ENCODE measurements at regions not wholly inside any gene's neighbourhood (a gene's known extent, or its start where the extent isn't known, plus 50 kb on each side); places are given as distances from the start of the nearest gene placed in this dataset.

DNA sequence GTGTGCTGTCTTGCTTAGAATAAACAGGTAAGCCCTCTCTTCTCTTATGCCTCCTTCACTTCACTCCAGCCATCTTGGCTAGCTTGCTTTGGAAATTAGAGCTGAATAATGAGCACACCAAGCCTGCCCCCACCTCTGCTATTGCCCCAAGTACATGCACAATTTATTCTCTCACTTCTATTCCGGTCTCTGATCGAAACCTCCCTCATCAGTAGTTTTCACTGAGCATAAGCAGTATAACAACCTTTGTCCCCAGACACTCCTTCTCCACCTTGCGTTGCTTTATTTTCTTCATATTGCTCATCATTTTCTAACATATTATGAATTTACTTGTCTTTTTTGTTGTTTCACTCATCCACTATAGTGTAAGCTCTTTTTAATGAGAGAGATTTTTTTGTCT lies 253.4 kb downstream of the GXYLT1 start:
- no peak for DNase-seq (ENCODE audit: low read depth in 2 of 2)

DNA sequence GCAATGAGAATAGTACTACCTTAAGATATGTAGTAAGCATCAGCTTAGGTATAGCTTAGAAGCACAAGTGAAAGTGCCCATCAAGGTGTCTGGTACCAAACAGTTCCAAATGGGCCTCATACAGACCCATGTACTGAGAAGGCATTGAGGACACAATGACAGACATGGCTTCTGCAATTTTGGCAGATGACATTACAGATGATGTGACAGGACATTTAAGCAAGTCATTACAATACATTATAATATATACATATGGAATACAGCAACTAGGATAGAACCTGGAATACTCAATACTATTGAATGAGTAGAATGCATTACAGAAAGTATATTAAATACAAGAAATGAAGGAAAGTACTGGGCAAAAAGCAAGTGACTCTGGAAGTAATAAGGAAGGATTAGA lies 256.4 kb downstream of the GXYLT1 start:
- DNase-seq (ENCODE audit: low read depth in 2 of 2): no peak

DNA sequence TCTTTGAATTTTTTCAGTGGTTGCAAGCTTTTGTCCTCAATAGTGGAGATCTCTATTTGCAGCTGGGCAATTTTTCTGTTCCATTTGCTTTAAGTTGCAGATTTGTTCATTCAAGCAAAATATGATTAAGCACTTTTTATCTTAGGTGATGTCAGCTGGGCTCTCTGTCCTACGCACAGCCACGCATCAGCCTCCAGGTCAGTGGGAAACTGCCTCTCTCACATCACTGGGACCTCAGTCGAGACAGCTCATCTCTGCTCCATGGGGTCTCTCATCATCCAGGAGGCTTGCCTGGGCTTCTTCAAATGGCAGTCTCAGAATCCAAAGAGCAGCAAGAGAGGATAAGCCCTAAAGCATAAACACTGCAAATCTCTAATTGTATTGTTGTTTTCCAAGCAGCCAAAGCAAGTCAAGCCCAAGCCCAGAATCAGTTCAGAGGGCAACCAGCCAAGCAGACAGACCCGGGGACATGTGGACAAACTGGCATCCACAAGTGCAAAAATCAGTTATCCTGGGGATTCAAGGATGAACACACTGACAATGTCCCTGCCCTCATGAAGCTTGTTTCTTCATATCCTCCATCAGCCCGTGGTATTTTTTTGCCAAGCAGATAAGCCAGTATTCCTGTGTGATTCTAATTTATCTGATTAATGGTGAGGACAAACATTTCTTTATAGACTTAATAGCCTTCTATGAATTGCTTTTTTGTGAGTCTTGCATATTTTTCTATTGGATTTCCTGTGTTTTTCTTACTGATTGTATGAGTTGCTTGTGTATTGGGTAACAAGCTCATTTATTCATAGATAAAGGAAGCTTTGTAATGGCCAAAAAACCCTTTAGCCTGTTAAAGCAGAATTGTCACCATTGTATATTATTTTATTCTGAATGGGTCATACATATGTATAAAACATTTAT lies 262.5 kb downstream of the GXYLT1 start:
- no peak for DNase-seq (ENCODE audit: low read depth in 2 of 2)

DNA sequence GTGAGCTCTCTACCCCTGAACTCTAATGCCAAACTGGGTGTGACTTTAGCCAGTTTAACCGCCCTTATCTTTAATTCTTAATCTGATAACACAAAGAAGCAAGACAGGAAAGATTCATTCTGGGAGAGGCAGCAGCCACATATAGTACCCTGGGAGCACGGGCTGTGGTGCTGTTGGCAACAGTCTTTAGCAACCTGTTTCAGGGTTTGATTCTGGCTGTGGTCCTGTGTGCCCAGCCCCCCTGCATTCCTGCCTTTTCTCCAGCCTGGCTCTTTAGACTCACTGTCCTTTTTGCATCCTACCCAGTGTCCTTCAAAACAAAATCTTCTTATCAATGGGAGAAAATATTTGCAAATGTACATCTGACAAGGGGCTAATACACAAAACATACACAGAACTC lies 275.2 kb downstream of the GXYLT1 start:
- no peak for DNase-seq (ENCODE audit: low read depth in 2 of 2)

DNA sequence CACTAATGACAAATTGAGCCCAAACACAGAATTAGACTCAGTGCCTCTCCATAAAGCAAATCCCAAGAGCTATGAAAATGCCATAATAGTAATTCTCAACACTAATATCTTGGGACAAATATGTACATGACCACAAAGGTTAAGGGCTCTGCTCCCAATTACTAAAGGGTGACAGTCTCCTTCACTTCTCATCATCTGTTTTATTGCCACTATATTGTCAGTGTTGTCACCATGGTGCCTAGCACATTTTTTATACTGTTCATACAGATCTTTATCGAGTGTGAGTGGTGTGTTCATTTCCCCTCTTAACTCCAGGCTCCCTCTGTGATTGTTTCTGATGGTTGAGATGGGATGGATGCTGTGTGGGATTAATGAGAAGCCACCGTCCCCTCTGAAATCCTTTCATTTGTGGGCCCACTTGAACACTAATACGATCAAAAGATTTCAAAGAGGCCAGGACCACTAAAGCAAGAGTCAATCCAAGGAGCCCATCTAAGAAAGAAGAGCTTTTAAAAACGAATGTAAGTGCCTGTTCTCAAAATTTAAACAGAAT lies 277.7 kb downstream of the GXYLT1 start:
- DNase-seq (ENCODE audit: low read depth in 2 of 2): no peak

DNA sequence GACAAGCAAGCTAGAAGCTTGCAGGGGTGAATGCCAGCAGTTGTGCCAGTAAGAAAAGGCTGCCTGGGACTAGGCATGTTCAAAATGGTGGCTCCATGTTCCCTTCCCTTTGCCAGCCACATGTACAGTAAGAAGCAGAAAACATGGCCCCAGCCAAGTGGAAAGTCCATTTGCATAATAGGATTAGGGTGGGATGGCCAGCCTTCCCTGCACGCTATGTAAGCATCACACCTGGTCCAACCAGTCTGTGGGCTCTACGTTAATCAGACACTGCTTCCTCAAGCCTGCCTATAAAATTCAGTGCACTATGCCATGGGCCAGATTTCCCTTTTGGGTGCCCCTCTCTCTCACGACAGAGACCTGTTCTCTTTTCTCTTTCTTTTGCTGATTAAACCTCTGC lies 288.4 kb downstream of the GXYLT1 start:
- no peak for DNase-seq (ENCODE audit: low read depth in 2 of 2)

DNA sequence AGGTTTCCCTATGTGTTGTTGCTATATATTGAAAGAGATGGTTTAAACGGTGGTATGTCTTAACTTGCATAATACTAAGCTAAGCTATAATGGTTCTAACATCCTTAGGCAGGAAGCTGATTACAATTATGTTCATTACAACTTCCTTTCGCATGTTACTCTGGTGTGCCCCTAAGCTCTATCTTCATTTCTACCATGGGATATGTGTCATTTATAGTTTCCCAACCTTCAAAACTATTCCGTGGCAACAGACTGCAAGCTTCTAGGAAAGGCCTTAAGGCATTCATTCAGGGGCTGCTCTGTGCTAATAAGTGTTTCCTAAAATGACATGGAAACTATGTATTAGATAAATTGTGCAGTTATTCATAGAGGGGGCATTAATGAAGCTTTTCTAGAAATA lies 294.6 kb downstream of the GXYLT1 start:
- no peak for DNase-seq (ENCODE audit: low read depth in 2 of 2)

DNA sequence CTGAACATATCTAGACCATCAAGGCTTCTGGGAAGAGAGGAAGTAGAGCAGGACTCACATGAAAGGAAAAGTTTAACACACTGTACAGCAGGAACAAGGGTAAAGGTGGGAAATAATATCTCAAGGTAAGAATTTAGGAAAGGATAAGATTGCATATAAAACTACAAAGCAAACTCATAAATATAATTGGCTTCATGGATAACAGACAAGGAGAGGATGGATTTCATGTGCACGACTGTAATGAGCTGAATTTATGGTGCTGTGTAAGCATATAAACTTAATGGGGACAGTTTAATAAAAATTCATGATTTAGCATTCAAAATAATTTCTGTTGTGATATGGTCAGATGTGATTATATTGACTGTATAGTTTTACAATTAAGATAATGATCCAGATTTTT lies 298.0 kb downstream of the GXYLT1 start:
- DNase-seq (ENCODE audit: low read depth in 2 of 2): no peak

DNA sequence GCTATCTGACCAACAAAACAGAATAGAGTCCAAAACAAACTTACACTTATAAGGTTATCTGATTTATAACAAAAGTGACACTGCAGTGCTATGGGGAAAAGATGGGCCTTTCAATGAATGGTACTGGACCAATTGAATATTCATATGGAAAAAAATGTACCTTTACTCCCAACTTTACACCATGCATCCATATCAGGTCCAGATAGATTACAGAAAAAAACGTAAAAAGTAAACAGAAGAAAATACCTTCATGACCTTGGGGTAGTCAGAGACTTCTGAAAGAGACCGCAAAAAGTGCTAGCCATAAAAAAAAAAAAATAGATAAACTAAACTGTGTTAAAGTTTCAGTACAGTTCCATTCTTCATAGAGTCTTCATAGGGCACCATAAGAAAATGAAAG lies 308.3 kb downstream of the GXYLT1 start:
- DNase-seq (ENCODE audit: low read depth in 2 of 2): no peak

DNA sequence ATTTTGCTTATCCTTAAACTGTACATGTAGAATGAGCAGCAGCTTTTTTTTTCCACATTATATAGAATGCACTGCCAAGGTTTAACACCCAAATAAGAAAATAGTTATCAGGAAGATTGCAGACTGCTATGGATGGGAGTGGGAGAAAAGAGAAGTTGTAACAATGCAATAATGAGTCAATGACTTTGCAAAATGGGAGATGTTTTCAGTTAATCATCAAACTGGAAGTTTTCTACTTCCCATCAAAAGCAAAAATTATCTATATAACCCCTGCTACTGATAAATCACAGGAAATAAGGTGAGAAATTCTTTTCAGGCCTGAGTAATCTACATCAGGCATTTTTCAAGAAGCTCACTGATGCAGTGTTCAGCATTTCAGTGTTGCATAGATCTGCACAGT lies 309.1 kb downstream of the GXYLT1 start:
- no peak for DNase-seq (ENCODE audit: low read depth in 2 of 2)

DNA sequence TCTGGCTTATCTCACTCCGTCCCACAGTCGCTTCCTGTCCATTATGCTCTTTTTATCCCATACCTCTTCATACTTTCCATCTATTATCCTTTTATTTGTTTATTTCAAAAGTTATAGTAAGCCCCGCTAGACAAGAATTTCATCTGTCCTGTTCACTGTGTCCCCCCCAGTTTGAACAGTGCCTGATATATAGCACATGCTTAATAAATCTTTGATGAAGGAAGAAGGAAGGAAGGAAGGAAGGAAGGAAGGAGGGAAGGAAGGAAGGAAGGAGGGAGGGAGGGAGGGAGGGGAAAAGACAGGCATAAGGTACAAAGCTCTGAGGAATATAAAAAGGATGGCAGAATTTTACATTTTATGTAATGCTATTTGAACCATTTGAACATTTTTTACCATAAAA lies 324.7 kb downstream of the GXYLT1 start:
- no peak for DNase-seq (ENCODE audit: low read depth in 2 of 2)

DNA sequence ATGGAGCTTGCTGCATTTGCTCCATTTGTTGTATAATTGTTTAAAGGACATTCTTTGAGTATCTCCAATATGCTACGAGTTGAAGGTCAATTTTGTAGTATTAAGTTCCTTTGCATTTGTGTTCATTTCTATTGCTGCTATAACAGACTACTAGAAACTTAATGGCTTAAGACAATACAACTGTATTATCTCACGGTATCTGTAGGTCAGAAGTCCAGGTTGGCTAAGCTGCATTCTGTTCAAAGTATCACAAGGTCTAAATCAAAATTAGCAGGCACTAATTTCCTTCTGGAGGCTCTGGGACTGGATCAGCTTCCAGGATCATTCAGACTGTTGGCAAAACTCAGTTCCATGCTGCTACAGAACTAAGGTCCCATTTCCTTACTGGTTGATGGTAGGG lies 340.6 kb downstream of the GXYLT1 start:
- DNase-seq (ENCODE audit: low read depth in 2 of 2): no peak

DNA sequence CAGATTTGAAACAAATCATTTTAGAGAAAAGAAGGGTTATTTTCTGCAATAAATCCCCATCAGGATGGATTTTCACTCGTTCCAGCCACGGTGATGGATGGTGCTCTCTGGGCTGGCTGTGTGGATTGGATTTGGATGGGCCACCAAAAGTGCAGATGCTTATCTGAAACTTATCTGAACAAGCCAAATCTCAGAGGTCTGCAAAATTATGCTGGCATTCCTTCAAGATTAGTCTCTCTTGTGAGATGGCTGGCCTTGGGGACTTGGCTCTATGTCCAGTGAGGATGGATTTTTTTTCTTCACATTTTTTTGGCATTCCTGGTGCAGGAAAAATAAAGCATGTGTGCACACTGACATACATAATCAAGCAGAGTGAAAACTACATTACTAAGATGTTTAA lies 341.9 kb downstream of the GXYLT1 start:
- no peak for DNase-seq (ENCODE audit: low read depth in 2 of 2)

DNA sequence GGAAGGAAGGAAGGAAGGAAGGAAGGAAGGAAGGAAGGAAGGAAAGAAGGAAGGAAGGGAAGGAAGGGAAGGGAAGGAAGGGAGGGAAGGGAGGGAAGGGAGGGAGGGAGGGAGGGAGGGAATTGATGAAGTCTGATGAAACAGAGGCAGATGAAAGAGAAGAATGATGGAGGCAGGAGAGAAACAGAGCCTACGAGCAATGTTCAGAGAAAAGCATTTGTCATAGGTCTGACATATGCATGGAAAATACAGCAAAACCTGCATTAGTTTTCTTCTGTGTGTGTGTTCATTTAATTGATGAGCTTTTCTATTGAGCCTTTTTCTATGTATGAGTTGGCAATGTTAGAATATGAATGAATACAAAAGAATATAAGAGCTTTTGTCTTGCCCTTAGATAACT lies 343.4 kb downstream of the GXYLT1 start:
- DNase-seq (ENCODE audit: low read depth in 2 of 2): no peak

DNA sequence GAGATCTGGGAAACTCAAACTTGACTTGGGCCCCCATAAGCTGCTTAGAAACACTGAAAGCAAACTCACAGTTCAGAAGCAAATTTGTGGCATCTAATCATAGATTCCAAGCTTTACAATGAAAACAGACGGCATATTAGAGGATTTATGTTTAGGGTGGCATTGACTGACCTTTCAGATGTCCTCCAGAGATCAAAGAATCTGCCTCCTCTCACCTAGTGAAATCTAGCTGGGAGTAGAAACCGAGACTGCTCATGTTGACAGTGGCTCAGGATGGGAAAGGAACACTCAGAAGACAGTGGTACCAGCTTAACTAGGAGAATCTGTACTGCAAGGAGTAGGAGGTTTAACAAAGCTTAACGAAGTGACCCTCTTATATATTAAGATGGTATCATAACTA lies 345.0 kb downstream of the GXYLT1 start:
- DNase-seq (ENCODE audit: low read depth in 2 of 2): no peak

DNA sequence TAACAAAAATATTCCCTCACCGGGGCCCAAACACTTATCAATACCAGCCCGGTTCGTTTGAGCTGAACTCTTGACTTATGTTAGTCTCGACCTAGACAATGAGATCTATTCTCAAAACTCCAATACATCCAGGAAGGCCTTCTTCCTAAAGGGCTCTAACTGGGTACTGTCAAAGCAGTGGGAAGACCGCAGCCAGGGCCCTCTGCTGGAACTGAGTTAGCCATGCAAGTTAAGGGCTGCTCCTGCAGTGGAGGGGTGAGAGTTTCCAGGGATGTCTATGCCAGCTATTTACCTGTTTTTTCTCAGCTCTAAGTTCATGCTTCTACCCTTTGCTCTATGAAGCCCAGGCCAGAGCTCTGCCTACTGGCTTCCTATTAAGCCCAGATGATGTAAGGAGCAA lies 348.8 kb downstream of the GXYLT1 start:
- no peak for DNase-seq (ENCODE audit: low read depth in 2 of 2)

DNA sequence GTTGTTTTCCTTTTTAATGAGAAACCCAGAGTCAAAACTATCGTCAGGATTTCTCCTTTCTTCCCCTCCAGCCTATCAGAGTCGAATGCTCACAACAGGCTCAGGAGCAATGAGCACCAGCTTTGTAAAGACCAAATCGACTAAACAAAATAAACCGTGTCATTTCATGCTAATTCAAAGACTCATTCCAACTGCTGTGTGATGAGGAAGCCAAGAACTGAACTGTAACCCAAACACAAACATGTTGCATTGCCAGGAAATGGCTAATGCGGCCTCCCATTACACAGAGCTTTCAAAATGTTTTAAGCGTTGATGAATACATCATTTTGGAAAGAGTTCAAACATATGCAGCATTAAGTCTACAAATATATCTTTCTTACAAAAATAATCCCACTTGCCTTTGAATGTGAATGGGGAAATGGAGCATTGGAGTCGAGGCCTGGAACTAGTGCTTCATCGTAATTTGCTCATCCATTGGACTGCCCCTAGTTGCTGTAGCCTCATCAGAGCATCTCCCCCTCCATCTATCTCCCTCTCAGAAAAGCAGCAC lies 349.5 kb downstream of the GXYLT1 start:
- no peak for DNase-seq (ENCODE audit: low read depth in 2 of 2)

DNA sequence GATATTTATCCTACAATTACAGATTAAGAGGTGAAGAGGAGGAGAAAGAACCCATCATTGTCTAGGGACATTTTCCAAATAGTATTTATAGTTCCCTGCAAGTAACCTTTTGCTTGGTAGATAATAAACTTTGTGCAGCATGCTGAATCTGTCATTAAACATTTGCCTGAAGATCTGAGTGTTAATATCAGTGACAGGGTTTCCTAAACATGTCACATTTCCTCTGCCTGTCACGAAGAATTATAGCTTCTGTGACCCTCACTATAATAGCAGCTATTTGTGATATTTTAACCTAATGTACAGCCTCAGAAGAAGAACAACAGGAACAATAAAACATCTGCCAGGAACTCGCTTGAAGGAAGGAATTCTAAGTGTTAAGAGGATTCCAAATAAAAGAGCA lies 350.3 kb downstream of the GXYLT1 start:
- DNase-seq (ENCODE audit: low read depth in 2 of 2): no peak

DNA sequence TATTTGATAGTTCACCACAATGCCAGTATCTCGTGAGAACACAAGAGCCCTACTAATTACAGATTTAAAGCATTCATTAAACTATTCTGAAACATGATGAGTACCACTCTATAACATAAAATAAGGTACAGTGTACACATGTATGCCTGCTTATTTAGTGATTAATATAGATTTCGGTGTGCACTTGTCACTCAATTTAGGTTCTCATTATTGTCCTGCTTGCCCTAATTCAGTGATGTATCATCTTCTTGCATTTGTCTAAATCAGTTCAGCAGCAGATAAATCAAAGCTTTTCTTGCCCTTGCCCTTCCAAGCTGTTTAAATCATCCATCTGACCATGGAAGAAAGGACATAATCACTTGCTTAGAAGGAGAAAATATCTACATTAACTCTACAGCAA lies 359.7 kb downstream of the GXYLT1 start:
- no peak for DNase-seq (ENCODE audit: low read depth in 2 of 2)

DNA sequence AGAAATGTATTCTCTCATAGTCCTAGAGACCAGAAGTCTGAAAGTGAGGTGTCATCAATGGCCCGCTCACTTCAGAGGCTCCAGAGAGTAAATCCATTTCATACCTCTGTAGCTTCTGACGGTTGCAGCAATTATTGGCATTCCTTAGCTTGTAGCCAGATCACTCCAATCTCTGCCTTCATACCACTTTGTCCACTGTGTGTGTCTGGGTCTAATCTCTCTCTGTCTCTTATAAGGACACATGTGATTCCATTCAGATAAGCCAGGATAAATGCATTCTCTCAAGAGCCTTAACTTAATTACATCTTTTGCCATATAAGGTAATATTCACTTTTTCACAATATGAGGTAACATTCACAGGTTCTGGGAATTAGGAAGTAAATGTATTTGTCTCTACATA lies 365.7 kb downstream of the GXYLT1 start:
- DNase-seq (ENCODE audit: low read depth in 2 of 2): no peak

DNA sequence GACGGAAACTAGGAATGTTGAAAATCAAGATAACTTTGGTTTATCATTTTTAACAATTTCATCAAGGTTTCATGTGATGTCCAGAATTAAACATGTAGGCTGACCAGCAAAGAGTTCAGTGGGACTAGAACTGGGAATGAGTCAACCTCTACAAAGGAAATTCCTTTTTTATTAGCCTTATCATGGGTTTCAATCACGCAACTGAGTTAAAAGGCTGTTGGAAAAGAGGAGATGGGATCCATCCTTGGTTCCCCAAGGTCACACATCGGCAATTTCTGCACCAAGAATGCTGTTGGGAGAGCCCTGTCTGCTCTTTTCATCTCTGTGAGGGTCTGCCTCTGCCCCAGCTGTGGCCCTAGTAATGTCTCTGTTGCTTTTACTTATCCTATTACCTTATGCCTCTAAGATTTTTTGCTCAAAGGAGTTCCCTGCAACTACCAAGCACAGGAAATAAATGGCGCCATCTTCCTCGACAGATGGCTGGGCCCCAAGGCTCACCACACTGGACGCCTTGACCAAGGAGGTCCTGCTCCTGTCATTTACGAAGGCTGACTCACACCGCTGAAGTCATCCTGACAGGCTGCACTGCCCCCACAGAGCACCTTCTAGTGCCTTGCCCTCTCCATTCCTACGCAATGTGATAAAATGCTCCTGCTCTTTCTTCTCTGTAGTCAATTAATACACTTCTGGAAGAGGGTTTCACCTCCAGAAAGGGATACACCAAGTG lies 367.4 kb downstream of the GXYLT1 start:
- no peak for DNase-seq (ENCODE audit: low read depth in 2 of 2)

DNA sequence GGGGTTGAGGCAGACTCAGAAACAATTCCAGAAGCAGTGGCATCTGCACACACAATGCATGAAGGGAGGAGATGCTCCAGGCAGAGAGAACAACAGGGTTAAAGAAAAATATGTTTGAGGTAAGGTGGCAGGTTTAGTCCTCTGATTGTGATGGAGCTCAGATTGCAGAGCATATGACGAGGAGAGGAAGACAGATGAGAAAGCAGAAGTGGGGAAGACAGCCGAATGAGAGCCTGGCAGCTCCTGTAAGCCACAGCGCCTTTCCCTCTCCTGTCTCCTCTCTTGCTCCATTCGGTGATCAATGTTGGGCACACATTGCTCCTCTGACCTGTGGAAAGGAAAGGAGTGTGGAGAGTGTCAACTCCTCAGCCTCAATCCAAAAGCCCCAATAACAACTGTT lies 372.2 kb downstream of the GXYLT1 start:
- DNase-seq (ENCODE audit: low read depth in 2 of 2): no peak

DNA sequence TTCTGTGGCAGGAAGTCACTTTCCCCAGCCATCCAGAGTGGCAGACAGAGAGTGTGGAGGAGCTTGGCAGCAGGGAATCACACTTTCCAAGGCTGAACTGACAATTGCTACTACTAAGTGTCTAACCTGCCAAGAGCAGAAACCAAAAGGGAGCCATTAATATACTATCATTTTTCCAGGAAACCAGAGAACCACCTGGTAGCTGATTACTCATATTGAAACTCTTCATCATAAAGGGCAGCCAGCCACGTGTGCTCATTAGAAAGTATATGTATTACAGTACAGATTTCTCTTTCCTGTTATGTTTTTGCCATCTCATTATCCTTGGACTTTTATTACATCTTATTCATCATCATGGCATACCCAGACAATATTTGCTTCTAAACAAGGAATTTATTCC lies 374.9 kb downstream of the GXYLT1 start:
- DNase-seq (ENCODE audit: low read depth in 2 of 2): no peak

All from stimulated activated CD4-positive, alpha-beta T cell treated with anti-CD3 and anti-CD28 coated beads, Interleukin-12 subunit alpha, Interleukin-12 subunit beta, amount 100 ng/mL, for 24 hours (primary cell).